Thyroid gland (tissue), 4 donors: ENCODE measurements at regions not wholly inside any gene's neighbourhood (a gene's known extent, or its start where the extent isn't known, plus 50 kb on each side); places are given as distances from the start of the nearest gene placed in this dataset.

Source experiments
- DNase-seq, 2 donors: peaks; one replicate each; pipeline ENCODE4 v3.0.0-alpha.2; 2019
- H3K27ac ChIP-seq, 3 donors: fragments of 200-600 bp; sonication (generic); 1 replicate in 2 of 3; 2 replicates in 1 of 3; pipeline ENCODE4 v1.5.1; 2016 to 2019; ENCODE audit warnings: mild to moderate bottlenecking in 1 of 3, moderate library complexity in 1 of 3
- H3K27me3 ChIP-seq: fragments of 200-600 bp; sonication (generic); one replicate; pipeline ENCODE4 v1.5.1; 2019
- H3K36me3 ChIP-seq, 2 donors: fragments of 200-600 bp; sonication (generic); one replicate each; pipeline ENCODE4 v1.5.1; 2016 to 2019
- H3K4me1 ChIP-seq, 2 donors: fragments of 200-600 bp; sonication (generic); one replicate each; pipeline ENCODE4 v1.5.1; 2017 to 2019
- H3K4me3 ChIP-seq, 3 donors: fragments of 200-600 bp; sonication (generic); replicated peaks in 1 of 3; 1 replicate in 2 of 3; 2 replicates in 1 of 3; pipeline ENCODE4 v1.5.1; 2016; ENCODE audit warnings: mild to moderate bottlenecking in 1 of 3
- H3K9me3 ChIP-seq: fragments of 200-600 bp; sonication (generic); one replicate; pipeline ENCODE4 v1.5.1; 2017
- CTCF ChIP-seq, 6 experiments: fragments of 200-600 bp in 3 of 6; fragments of 450-650 bp in 3 of 6; sonication (generic) in 3 of 6; IDR thresholded peaks; one replicate each; pipeline ENCODE4 v1.5.1; 2016 to 2019; ENCODE audit warnings: antibody characterized with exemption in 6 of 6, mild to moderate bottlenecking in 2 of 6, inconsistent platforms in 1 of 6, moderate library complexity in 1 of 6
- POLR2A ChIP-seq, 2 donors: fragments of 450-650 bp; IDR thresholded peaks; one replicate each; pipeline ENCODE4 v1.6.1; 2017; ENCODE audit warnings: antibody characterized with exemption in 2 of 2, mild to moderate bottlenecking in 2 of 2, moderate library complexity in 1 of 2
- WGBS, 2 donors: methylation state at CpG; one replicate each; pipeline ENCODE4 v1.1.5; 2017; 5-methylcytosine and 5-hydroxymethylcytosine counted together
- intact Hi-C: fragments of 100-400 bp; cut with DNase I; formaldehyde crosslinking; loops from one replicate; pipeline ENCODE4 v1.15.1; 2023

- Histone ChIP-seq H3K27me3 (no peaks in the 10 kb centered on the region), H3K27ac (no peak overlapping the region), H3K4me3 (no peak overlapping the region), H3K36me3 (no peaks in the 10 kb centered on the region), H3K9me3 (no peaks in the 10 kb centered on the region), H3K4me1 (no peaks in the 10 kb centered on the region)
- no peak for DNase-seq
- intact Hi-C loops: no loop called here
- TF ChIP-seq POLR2A (IDR thresholded peaks at IDR 0.05) (no peak), CTCF (IDR thresholded peaks at IDR 0.05) (no peak)
- WGBS, 2 donors: 81 to 91% methylated on average over 3 of the region's 3 CpGs
These were observed 606.6 kb downstream of the MAFB start for GRCh38 chr20:40082436-40082835.

GRCh38 chr20:40081653-40082052 is 607.4 kb downstream of the MAFB start:
- no peak for TF ChIP-seq CTCF (IDR thresholded peaks at IDR 0.05)
- no peak for TF ChIP-seq POLR2A (IDR thresholded peaks at IDR 0.05)
- WGBS, 2 donors: 79 to 92% methylated on average over 3 of the region's 3 CpGs
- no peaks in the 10 kb centered on the region for H3K4me1 ChIP-seq
- no peak overlapping the region for H3K4me3 ChIP-seq
- no peaks in the 10 kb centered on the region for H3K27me3 ChIP-seq
- no peaks in the 10 kb centered on the region for H3K9me3 ChIP-seq
- H3K36me3 ChIP-seq: no peaks in the 10 kb centered on the region
- no peak for DNase-seq
- intact Hi-C loops: no loop called here
- no peak overlapping the region for H3K27ac ChIP-seq

GRCh38 chr20:40080041-40080652 is 608.9 kb downstream of the MAFB start:
- no peaks in the 10 kb centered on the region for H3K36me3 ChIP-seq
- WGBS, 2 donors: 47 to 65% methylated on average over 4 of the region's 4 CpGs
- intact Hi-C loops: no loop called here
- H3K4me3 ChIP-seq: no peak overlapping the region
- no peak overlapping the region for H3K27ac ChIP-seq
- no peak for TF ChIP-seq POLR2A (IDR thresholded peaks at IDR 0.05)
- TF ChIP-seq CTCF (IDR thresholded peaks at IDR 0.05): no peak
- DNase-seq: peak; percentile 4 to 26
- H3K4me1 ChIP-seq: no peaks in the 10 kb centered on the region
- H3K9me3 ChIP-seq: no peaks in the 10 kb centered on the region
- no peaks in the 10 kb centered on the region for H3K27me3 ChIP-seq

- intact Hi-C loops: no loop called here
- Histone ChIP-seq H3K4me1 (no peaks in the 10 kb centered on the region), H3K36me3 (no peaks in the 10 kb centered on the region), H3K27ac (no peak overlapping the region), H3K9me3 (no peaks in the 10 kb centered on the region), H3K27me3 (no peaks in the 10 kb centered on the region), H3K4me3 (no peak overlapping the region)
- no peak for TF ChIP-seq POLR2A (IDR thresholded peaks at IDR 0.05)
- no peak for TF ChIP-seq CTCF (IDR thresholded peaks at IDR 0.05)
- DNase-seq: no peak
- 18 to 34% methylated on average over 4 of the region's 4 CpGs for WGBS, 2 donors
These were observed 615.4 kb downstream of the MAFB start for GRCh38 chr20:40073535-40074111.

- no peak for TF ChIP-seq POLR2A (IDR thresholded peaks at IDR 0.05)
- no peak for TF ChIP-seq CTCF (IDR thresholded peaks at IDR 0.05)
- Histone ChIP-seq H3K4me3 (no peak overlapping the region), H3K27me3 (no peaks in the 10 kb centered on the region), H3K36me3 (no peaks in the 10 kb centered on the region), H3K4me1 (no peaks in the 10 kb centered on the region), H3K27ac (no peak overlapping the region), H3K9me3 (no peaks in the 10 kb centered on the region)
- WGBS, 2 donors: 93 to 94% methylated on average over 2 of the region's 2 CpGs
- intact Hi-C loops: no loop called here
- no peak for DNase-seq
These were observed 616.1 kb downstream of the MAFB start for GRCh38 chr20:40072907-40073306.
